ENCODE measurements at regions not wholly inside any gene's neighbourhood (a gene's known extent, or its start where the extent isn't known, plus 50 kb on each side); places are given as distances from the start of the nearest gene placed in this dataset.

DNA sequence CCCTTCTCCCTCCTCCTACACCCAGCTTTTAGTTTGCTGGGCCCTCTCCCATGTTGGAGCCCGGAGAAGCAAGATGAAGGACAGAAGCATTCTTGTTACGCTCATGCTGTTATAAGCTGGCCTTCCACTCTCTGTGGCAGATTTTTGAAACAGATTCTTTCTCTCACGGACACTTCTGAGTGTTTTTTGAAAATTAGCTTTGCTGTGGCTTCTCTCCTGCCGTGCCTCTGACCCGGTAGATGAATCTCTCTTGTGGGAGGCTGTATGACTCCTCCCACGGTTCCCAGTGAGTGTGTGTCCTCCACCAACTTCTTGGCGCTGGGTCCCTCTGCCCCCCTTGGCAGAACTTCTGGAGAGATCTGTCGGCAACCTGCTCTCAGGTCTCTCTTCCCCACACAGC lies 269.3 kb upstream of the MYT1L start:
- TF ChIP-seq, protein P1, sequence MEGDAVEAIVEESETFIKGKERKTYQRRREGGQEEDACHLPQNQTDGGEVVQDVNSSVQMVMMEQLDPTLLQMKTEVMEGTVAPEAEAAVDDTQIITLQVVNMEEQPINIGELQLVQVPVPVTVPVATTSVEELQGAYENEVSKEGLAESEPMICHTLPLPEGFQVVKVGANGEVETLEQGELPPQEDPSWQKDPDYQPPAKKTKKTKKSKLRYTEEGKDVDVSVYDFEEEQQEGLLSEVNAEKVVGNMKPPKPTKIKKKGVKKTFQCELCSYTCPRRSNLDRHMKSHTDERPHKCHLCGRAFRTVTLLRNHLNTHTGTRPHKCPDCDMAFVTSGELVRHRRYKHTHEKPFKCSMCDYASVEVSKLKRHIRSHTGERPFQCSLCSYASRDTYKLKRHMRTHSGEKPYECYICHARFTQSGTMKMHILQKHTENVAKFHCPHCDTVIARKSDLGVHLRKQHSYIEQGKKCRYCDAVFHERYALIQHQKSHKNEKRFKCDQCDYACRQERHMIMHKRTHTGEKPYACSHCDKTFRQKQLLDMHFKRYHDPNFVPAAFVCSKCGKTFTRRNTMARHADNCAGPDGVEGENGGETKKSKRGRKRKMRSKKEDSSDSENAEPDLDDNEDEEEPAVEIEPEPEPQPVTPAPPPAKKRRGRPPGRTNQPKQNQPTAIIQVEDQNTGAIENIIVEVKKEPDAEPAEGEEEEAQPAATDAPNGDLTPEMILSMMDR (IDR thresholded peaks at IDR 0.05; ENCODE audit: insufficient read depth, low read length, poor library complexity, severe bottlenecking), result no peak
- no peak for DNase-seq (ENCODE audit: low read depth)
- no peaks in the 10 kb centered on the region for H3K27me3 ChIP-seq (ENCODE audit: control insufficient read depth, insufficient read depth, low read length)
- no peak overlapping the region for H3K4me3 ChIP-seq (ENCODE audit: low read depth, low read length)
- no peaks in the 10 kb centered on the region for H3K36me3 ChIP-seq (ENCODE audit: control insufficient read depth, insufficient read depth, low read length)

DNA sequence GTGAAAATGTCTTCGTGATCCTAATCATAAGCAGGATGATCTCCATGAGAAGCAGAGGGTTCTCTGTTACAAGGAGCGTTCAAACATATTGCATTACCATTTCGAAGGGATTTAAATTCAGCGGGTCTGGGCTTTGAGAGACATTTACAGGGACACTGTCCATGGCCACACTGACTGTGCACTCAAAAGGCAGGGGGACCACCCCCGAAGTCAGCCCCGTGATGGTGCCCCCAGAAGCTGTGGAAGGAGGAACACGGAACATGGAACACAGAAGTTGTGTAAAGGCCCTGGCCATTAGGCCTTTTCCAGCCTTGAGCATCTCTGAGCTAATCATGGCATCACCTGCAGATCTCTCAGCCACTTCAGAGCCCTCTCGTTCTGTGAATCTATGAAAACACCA lies 268.4 kb upstream of the MYT1L start:
- Histone ChIP-seq H3K4me3 (ENCODE audit: low read depth, low read length) (no peak overlapping the region), H3K36me3 (ENCODE audit: control insufficient read depth, insufficient read depth, low read length) (no peaks in the 10 kb centered on the region), H3K27me3 (ENCODE audit: control insufficient read depth, insufficient read depth, low read length) (no peaks in the 10 kb centered on the region)
- TF ChIP-seq, protein P1 (IDR thresholded peaks at IDR 0.05; ENCODE audit: insufficient read depth, low read length, poor library complexity, severe bottlenecking), result no peak
- DNase-seq (ENCODE audit: low read depth), result no peak

GRCh38 chr2:2597712-2598111 lies 266.6 kb upstream of the MYT1L start:
- TF ChIP-seq, protein P1 (IDR thresholded peaks at IDR 0.05; ENCODE audit: insufficient read depth, low read length, poor library complexity, severe bottlenecking), result no peak
- Histone ChIP-seq H3K36me3 (ENCODE audit: control insufficient read depth, insufficient read depth, low read length) (no peaks in the 10 kb centered on the region), H3K27me3 (ENCODE audit: control insufficient read depth, insufficient read depth, low read length) (no peaks in the 10 kb centered on the region), H3K4me3 (ENCODE audit: low read depth, low read length) (no peak overlapping the region)
- no peak for DNase-seq (ENCODE audit: low read depth)

DNA sequence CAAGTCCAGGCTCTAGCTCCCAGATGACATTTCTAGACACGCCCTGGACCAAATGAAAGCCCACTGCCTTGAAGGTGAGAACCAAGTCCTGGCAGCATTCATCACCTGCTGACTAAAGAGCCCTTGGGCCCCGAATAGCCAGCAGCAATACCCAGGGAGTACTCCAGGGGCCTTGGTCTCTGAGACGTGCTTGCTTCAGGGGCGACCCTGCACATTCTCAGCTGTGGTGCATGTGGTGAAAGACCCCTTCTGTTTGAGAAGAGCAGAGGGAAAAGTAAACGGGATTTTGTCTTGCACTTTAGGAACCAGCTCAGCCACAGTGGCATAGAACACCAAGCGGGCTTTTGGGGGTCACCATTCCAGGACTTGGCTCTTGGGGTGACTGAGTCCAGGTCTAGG lies 260.5 kb upstream of the MYT1L start:
- Histone ChIP-seq H3K27me3 (ENCODE audit: control insufficient read depth, insufficient read depth, low read length) (no peaks in the 10 kb centered on the region), H3K36me3 (ENCODE audit: control insufficient read depth, insufficient read depth, low read length) (no peaks in the 10 kb centered on the region), H3K4me3 (ENCODE audit: low read depth, low read length) (no peak overlapping the region)
- TF ChIP-seq, protein P1 (IDR thresholded peaks at IDR 0.05; ENCODE audit: insufficient read depth, low read length, poor library complexity, severe bottlenecking), result no peak
- no peak for DNase-seq (ENCODE audit: low read depth)

DNA sequence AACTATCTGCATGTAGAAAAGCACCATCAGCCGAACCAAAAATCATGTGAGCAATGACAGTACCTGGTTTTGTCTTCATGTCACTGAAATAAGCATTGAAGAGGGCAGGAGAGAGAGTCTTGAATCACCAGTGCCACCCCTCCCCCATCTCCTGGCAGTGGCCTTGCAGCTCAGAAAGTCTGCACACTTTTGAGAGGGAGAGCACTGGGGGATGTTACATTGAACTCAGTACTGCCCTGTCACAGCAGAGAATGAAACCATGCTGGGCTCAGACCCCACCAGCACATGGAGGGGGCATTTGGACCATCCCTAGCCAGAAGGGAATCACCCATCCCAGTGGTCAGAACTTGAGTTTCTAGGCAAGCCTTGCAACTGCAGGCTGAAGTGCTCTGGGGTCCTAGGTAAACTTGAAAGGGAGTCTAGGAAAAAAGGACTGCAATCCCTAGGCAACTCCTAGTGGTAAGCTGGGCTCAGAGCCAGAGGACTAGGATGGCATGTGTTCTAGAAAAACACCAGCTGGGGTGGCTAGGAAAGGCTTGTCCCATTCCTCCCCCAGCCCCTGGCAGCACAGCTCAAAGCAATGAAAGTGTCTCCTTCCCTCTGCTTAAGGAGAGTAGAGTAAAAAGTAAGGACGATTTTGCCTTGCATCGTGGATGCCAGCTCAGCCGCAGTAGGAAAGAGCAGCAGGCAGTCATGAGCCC lies 259.9 kb upstream of the MYT1L start:
- TF ChIP-seq, protein P1 (IDR thresholded peaks at IDR 0.05; ENCODE audit: insufficient read depth, low read length, poor library complexity, severe bottlenecking), result no peak
- Histone ChIP-seq H3K4me3 (ENCODE audit: low read depth, low read length) (no peak overlapping the region), H3K36me3 (ENCODE audit: control insufficient read depth, insufficient read depth, low read length) (no peaks in the 10 kb centered on the region), H3K27me3 (ENCODE audit: control insufficient read depth, insufficient read depth, low read length) (no peaks in the 10 kb centered on the region)
- no peak for DNase-seq (ENCODE audit: low read depth)

GRCh38 chr2:2590141-2590540 lies 259.1 kb upstream of the MYT1L start:
- TF ChIP-seq, protein P1 (IDR thresholded peaks at IDR 0.05; ENCODE audit: insufficient read depth, low read length, poor library complexity, severe bottlenecking), result no peak
- Histone ChIP-seq H3K36me3 (ENCODE audit: control insufficient read depth, insufficient read depth, low read length) (no peaks in the 10 kb centered on the region), H3K4me3 (ENCODE audit: low read depth, low read length) (no peak overlapping the region), H3K27me3 (ENCODE audit: control insufficient read depth, insufficient read depth, low read length) (no peaks in the 10 kb centered on the region)
- no peak for DNase-seq (ENCODE audit: low read depth)

Measured in kidney epithelial cell (primary cell).